ENCODE measurements at regions not wholly inside any gene's neighbourhood (a gene's known extent, or its start where the extent isn't known, plus 50 kb on each side); places are given as distances from the start of the nearest gene placed in this dataset.

- TF ChIP-seq CTCF (conservative IDR thresholded peaks at IDR 0.05 in 1 of 2, IDR thresholded peaks at IDR 0.05 in 1 of 2; ENCODE audit: low read depth in 1 of 2, low read length in 2 of 2), result no peak
- no peak for TF ChIP-seq EZH2 (IDR thresholded peaks at IDR 0.05; ENCODE audit: low read length, missing control alignments)
Observed at GRCh38 chr4:189341881-189342280, 598.8 kb upstream of the FRG1 start.

All from fibroblast of lung (primary cell).